Lower lobe of right lung (tissue), 2 donors: ENCODE measurements at regions not wholly inside any gene's neighbourhood (a gene's known extent, or its start where the extent isn't known, plus 50 kb on each side); places are given as distances from the start of the nearest gene placed in this dataset.
A peak's percentile ranks its signal among the peaks of the same experiment; 100 is the strongest.

Experiments
- ATAC-seq, 2 donors: fragments of 200-7000 bp; cut with Tn5 transposase; one replicate each; pipeline ENCODE4 v1.9.1; 2020 to 2022; ENCODE audit warnings: mild to moderate bottlenecking in 2 of 2, moderate library complexity in 2 of 2
- DNase-seq: peaks from one replicate; pipeline ENCODE4 v3.0.0-alpha.2; 2020
- H3K27ac ChIP-seq: fragments of 200-600 bp; one replicate; pipeline ENCODE4 v1.8.0; 2022
- H3K27me3 ChIP-seq: fragments of 200-600 bp; one replicate; pipeline ENCODE4 v1.8.0; 2022; ENCODE audit warnings: low read depth
- H3K36me3 ChIP-seq: fragments of 200-600 bp; one replicate; pipeline ENCODE4 v1.8.0; 2022; ENCODE audit warnings: mild to moderate bottlenecking
- H3K4me1 ChIP-seq: fragments of 200-600 bp; one replicate; pipeline ENCODE4 v1.8.0; 2022
- H3K4me3 ChIP-seq: fragments of 200-600 bp; one replicate; pipeline ENCODE4 v1.8.0; 2022; ENCODE audit warnings: mild to moderate bottlenecking
- H3K9me3 ChIP-seq: fragments of 200-600 bp; one replicate; pipeline ENCODE4 v1.8.0; 2022
- intact Hi-C: fragments of 100-400 bp; cut with DNase I; formaldehyde crosslinking; loops from one replicate; pipeline ENCODE4 v1.11.0; 2022
- TF ChIP-seq, protein P1 (sequence below): fragments of 200-600 bp; IDR thresholded peaks from one replicate; pipeline ENCODE4 v1.8.0; 2022; ENCODE audit warnings: antibody characterized with exemption, mild to moderate bottlenecking
- donor health status: DM: no; HTN: yes; CAD: no; lungs with severe emphysema.

DNA sequence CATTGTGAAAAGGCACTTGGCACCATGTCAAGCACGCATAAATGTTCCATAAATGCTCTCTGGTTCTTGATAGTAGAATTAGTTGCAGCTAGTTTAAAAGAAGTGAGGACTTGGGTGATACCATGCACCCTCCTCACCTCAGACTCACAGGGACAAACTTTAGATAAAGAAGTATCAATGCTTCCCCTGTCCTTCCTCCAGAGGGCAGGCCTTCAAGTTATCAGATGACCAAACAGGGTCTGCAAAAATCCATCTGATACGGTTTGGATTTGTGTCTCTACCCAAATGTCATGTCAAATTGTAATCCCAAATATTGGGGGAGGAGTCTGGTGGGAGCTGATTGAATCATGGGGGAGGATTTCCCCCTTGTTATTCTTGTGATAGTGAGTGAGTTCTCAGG, 54.1 kb downstream of the C1QL2 start:
- intact Hi-C loops, result no loop called here
- H3K4me3 ChIP-seq, result no peak overlapping the region
- no peak for ATAC-seq
- H3K27me3 ChIP-seq, result no peaks in the 10 kb centered on the region
- H3K4me1 ChIP-seq, result no peaks in the 10 kb centered on the region
- H3K9me3 ChIP-seq, result no peaks in the 10 kb centered on the region
- no peak overlapping the region for H3K27ac ChIP-seq
- TF ChIP-seq, protein P1, sequence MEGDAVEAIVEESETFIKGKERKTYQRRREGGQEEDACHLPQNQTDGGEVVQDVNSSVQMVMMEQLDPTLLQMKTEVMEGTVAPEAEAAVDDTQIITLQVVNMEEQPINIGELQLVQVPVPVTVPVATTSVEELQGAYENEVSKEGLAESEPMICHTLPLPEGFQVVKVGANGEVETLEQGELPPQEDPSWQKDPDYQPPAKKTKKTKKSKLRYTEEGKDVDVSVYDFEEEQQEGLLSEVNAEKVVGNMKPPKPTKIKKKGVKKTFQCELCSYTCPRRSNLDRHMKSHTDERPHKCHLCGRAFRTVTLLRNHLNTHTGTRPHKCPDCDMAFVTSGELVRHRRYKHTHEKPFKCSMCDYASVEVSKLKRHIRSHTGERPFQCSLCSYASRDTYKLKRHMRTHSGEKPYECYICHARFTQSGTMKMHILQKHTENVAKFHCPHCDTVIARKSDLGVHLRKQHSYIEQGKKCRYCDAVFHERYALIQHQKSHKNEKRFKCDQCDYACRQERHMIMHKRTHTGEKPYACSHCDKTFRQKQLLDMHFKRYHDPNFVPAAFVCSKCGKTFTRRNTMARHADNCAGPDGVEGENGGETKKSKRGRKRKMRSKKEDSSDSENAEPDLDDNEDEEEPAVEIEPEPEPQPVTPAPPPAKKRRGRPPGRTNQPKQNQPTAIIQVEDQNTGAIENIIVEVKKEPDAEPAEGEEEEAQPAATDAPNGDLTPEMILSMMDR, result no peak
- no peaks in the 10 kb centered on the region for H3K36me3 ChIP-seq
- no peak for DNase-seq

GRCh38 chr2:119102964-119103363, 55.6 kb downstream of the C1QL2 start:
- ATAC-seq (no peak), DNase-seq (no peak)
- no peaks in the 10 kb centered on the region for H3K36me3 ChIP-seq
- H3K27ac ChIP-seq, result no peak overlapping the region
- H3K4me3 ChIP-seq, result no peak overlapping the region
- no peaks in the 10 kb centered on the region for H3K27me3 ChIP-seq
- H3K4me1 ChIP-seq, result no peaks in the 10 kb centered on the region
- no peaks in the 10 kb centered on the region for H3K9me3 ChIP-seq
- intact Hi-C loops, result no loop called here
- TF ChIP-seq, protein P1, result no peak

- intact Hi-C loops, result no loop called here
- peaks cover 8% of the 10 kb centered on the region for H3K4me1 ChIP-seq
- no peaks in the 10 kb centered on the region for H3K9me3 ChIP-seq
- H3K27me3 ChIP-seq, result no peaks in the 10 kb centered on the region
- DNase-seq (no peak), ATAC-seq (no peak)
- H3K36me3 ChIP-seq, result no peaks in the 10 kb centered on the region
- TF ChIP-seq, protein P1, result no peak
- no peak overlapping the region for H3K4me3 ChIP-seq
- H3K27ac ChIP-seq, result no peak overlapping the region
Measured at GRCh38 chr2:119088416-119088815, 70.1 kb downstream of the C1QL2 start.

DNA sequence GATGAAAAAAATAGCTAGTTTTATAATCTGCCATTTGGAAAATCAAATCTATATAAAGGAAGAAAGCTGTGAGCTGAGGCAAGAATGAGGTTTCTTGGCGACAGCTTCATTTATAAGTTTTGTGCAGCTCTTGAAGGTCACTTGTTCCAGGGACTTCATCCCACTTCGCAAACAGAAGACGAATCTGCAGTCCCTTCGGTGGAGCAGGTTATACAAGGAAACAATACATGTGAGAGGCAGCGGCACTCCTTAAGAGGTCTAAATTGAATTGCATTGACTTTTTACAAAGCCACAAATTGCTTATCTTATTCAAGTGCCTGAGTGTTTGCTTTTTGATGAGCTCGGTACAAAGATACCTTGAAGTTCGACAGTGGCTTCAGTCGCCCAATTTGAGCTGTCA, 72.2 kb downstream of the C1QL2 start:
- H3K27me3 ChIP-seq, result no peaks in the 10 kb centered on the region
- no peak overlapping the region for H3K27ac ChIP-seq
- H3K9me3 ChIP-seq, result no peaks in the 10 kb centered on the region
- DNase-seq (no peak), ATAC-seq (peak in 1 of 2 donors; percentile 58)
- H3K4me1 ChIP-seq, result peaks cover 8% of the 10 kb centered on the region
- intact Hi-C loops, result no loop called here
- no peak overlapping the region for H3K4me3 ChIP-seq
- TF ChIP-seq, protein P1, result no peak
- no peaks in the 10 kb centered on the region for H3K36me3 ChIP-seq

DNA sequence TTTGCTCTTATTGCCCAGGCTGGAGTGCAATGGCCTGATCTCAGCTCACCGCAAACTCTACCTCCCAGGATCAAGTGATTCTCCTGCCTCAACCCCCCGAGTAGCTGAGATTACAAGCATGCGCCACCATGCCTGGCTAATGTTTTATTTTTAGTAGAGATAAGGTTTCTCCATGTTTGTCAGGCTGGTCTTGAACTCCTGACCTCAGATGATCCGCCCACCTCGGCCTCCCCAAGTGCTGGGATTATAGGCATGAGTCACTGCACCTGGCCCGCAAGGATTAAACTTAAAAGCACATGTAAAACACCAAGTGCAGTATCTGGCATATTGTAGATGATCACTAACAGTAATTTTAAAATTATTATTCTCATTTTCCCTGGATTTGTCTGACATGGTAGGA, 72.9 kb downstream of the C1QL2 start:
- ATAC-seq, result no peak
- Histone ChIP-seq H3K27me3 (no peaks in the 10 kb centered on the region), H3K4me1 (peaks cover 8% of the 10 kb centered on the region), H3K9me3 (no peaks in the 10 kb centered on the region), H3K4me3 (no peak overlapping the region), H3K27ac (no peak overlapping the region), H3K36me3 (no peaks in the 10 kb centered on the region)
- TF ChIP-seq, protein P1, result no peak
- no peak for DNase-seq
- intact Hi-C loops, result no loop called here

DNA sequence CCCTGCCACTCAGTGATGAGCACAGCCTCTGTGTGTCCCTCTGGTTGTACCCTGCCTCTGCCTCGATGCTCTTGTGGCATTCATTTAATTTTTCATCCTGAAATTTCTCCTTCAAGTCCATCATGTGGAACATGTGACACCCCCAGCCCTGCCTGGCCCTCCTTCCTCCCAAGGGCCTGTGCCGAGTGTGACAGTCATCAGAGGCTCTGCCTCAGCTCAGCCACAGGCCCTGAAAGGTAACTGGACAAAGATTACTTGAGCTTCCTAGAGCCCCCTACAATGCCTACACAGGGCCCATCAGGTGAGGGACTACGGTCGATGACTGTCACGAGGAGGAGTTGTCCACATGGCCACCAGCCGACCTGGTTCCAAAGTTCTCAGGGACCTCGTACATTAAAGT, 75.1 kb downstream of the C1QL2 start:
- Histone ChIP-seq H3K36me3 (no peaks in the 10 kb centered on the region), H3K9me3 (no peaks in the 10 kb centered on the region), H3K27ac (no peak overlapping the region), H3K4me1 (peaks cover 8% of the 10 kb centered on the region), H3K4me3 (no peak overlapping the region), H3K27me3 (no peaks in the 10 kb centered on the region)
- no peak for ATAC-seq
- TF ChIP-seq, protein P1, result no peak
- intact Hi-C loops, result no loop called here
- no peak for DNase-seq
